HL-60 (cell line): ENCODE measurements at regions not wholly inside any gene's neighbourhood (a gene's known extent, or its start where the extent isn't known, plus 50 kb on each side); places are given as distances from the start of the nearest gene placed in this dataset.

Experiments
- DNase-seq, 2 experiments: peaks; one replicate each; pipeline ENCODE4 v3.0.0-alpha.2; 2010 to 2020; ENCODE audit warnings: low read depth in 1 of 2, low spot score in 1 of 2
- H3K27ac ChIP-seq: fragments of 250-450 bp; sonication (Bioruptor Pico); replicated peaks from 2 replicates; pipeline ENCODE4 v1.5.1; 2020; ENCODE audit warnings: mild to moderate bottlenecking, moderate library complexity
- H3K27me3 ChIP-seq: fragments of 250-450 bp; sonication (Bioruptor Pico); 2 replicates; pipeline ENCODE4 v1.5.1; 2021; ENCODE audit warnings: mild to moderate bottlenecking, moderate library complexity; ENCODE audit not compliant: insufficient read depth, poor library complexity, severe bottlenecking
- H3K4me3 ChIP-seq: replicated peaks from 2 replicates; pipeline ENCODE4 v1.5.1; 2011; ENCODE audit warnings: mild to moderate bottlenecking, control low read depth, low read length; ENCODE audit not compliant: insufficient read depth
- CTCF ChIP-seq: IDR thresholded peaks from one replicate; pipeline ENCODE4 v1.5.1; 2011; ENCODE audit warnings: low read length, control low read depth, inconsistent platforms; ENCODE audit not compliant: insufficient read depth
- GABPA ChIP-seq: IDR thresholded peaks from 2 replicates; pipeline ENCODE4 v1.6.1; 2012; ENCODE audit warnings: low read depth
- POLR2AphosphoS5 ChIP-seq: IDR thresholded peaks from 2 replicates; pipeline ENCODE4 v1.6.1; 2012; ENCODE audit warnings: low read depth
- REST ChIP-seq: IDR thresholded peaks from 2 replicates; pipeline ENCODE4 v1.6.1; 2012; ENCODE audit warnings: low read depth; ENCODE audit not compliant: insufficient replicate concordance
- SPI1 ChIP-seq: IDR thresholded peaks from 2 replicates; pipeline ENCODE4 v1.6.1; 2012; ENCODE audit warnings: low read depth, mild to moderate bottlenecking, borderline replicate concordance

GRCh38 chr4:20318909-20319277 is 67.2 kb downstream of the SLIT2 start:
- no peak for DNase-seq
- no peak overlapping the region for H3K27ac ChIP-seq
- no peak overlapping the region for H3K4me3 ChIP-seq
- TF ChIP-seq CTCF = no peak
- TF ChIP-seq SPI1 = no peak
- no peak for TF ChIP-seq GABPA
- TF ChIP-seq REST = no peak
- no peak for TF ChIP-seq POLR2AphosphoS5
- peaks cover 2% of the 10 kb centered on the region for H3K27me3 ChIP-seq

- TF ChIP-seq SPI1 (no peak), REST (no peak)
- H3K27ac ChIP-seq = no peak overlapping the region
Measured at GRCh38 chr4:20319825-20320612, 68.3 kb downstream of the SLIT2 start.

GRCh38 chr4:20323991-20324390 is 72.3 kb downstream of the SLIT2 start:
- DNase-seq = no peak
- TF ChIP-seq SPI1 (no peak), GABPA (no peak), POLR2AphosphoS5 (no peak), CTCF (no peak), REST (no peak)
- peaks cover 3% of the 10 kb centered on the region for H3K27me3 ChIP-seq
- H3K27ac ChIP-seq = no peak overlapping the region
- no peak overlapping the region for H3K4me3 ChIP-seq

More at GRCh38 chr4:20319825-20320612, 68.3 kb downstream of the SLIT2 start:
- no peak for DNase-seq
- no peak overlapping the region for H3K4me3 ChIP-seq
- peaks cover 2% of the 10 kb centered on the region for H3K27me3 ChIP-seq
